ENCODE measurements at regions not wholly inside any gene's neighbourhood (a gene's known extent, or its start where the extent isn't known, plus 50 kb on each side); places are given as distances from the start of the nearest gene placed in this dataset.

DNA sequence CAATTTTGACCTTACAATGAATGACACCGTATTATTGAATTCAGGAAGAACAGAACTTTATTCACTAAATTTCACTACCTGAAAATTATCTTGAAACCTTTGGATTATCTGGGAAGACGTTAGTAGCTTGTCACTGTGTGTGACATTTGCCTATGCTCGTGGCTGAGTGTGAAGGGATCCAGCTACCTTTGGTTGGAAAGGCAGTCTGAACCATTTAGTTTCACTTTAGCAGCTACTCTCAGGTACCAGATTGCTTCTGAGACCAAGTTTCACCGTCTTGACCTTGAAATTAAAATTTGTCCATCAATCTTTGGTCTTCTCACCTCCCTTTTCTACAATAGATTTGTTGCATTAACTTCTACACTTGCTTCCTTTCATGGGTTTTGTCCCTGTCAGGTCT lies 637.5 kb downstream of the MBD2 start:
- H3K4me3 ChIP-seq (ENCODE audit: low read depth, low read length): no peak overlapping the region
- TF ChIP-seq, protein P1, sequence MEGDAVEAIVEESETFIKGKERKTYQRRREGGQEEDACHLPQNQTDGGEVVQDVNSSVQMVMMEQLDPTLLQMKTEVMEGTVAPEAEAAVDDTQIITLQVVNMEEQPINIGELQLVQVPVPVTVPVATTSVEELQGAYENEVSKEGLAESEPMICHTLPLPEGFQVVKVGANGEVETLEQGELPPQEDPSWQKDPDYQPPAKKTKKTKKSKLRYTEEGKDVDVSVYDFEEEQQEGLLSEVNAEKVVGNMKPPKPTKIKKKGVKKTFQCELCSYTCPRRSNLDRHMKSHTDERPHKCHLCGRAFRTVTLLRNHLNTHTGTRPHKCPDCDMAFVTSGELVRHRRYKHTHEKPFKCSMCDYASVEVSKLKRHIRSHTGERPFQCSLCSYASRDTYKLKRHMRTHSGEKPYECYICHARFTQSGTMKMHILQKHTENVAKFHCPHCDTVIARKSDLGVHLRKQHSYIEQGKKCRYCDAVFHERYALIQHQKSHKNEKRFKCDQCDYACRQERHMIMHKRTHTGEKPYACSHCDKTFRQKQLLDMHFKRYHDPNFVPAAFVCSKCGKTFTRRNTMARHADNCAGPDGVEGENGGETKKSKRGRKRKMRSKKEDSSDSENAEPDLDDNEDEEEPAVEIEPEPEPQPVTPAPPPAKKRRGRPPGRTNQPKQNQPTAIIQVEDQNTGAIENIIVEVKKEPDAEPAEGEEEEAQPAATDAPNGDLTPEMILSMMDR (IDR thresholded peaks at IDR 0.05; ENCODE audit: insufficient read depth, low read length, missing control alignments): no peak
- CTCF ChIA-PET: no interaction called here
- POLR2A ChIA-PET: no interaction called here
- no peak for DNase-seq (ENCODE audit: low read depth, low spot score)

Measured in AG04449 (cell line).